ENCODE measurements at regions not wholly inside any gene's neighbourhood (a gene's known extent, or its start where the extent isn't known, plus 50 kb on each side); places are given as distances from the start of the nearest gene placed in this dataset.

- TF ChIP-seq POLR2A (IDR thresholded peaks at IDR 0.05; ENCODE audit: low read depth) (no peak), EP300 (IDR thresholded peaks at IDR 0.05) (no peak), POLR2AphosphoS5 (IDR thresholded peaks at IDR 0.05) (no peak)
- TF ChIP-seq, protein P1, sequence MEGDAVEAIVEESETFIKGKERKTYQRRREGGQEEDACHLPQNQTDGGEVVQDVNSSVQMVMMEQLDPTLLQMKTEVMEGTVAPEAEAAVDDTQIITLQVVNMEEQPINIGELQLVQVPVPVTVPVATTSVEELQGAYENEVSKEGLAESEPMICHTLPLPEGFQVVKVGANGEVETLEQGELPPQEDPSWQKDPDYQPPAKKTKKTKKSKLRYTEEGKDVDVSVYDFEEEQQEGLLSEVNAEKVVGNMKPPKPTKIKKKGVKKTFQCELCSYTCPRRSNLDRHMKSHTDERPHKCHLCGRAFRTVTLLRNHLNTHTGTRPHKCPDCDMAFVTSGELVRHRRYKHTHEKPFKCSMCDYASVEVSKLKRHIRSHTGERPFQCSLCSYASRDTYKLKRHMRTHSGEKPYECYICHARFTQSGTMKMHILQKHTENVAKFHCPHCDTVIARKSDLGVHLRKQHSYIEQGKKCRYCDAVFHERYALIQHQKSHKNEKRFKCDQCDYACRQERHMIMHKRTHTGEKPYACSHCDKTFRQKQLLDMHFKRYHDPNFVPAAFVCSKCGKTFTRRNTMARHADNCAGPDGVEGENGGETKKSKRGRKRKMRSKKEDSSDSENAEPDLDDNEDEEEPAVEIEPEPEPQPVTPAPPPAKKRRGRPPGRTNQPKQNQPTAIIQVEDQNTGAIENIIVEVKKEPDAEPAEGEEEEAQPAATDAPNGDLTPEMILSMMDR (IDR thresholded peaks at IDR 0.05): no peak
- peaks cover 0 to 8% (median 6%) of the 10 kb centered on the region in 4 donors for H3K4me1 ChIP-seq
- 91% methylated on average over 7 of the region's 7 CpGs for WGBS
- no peak overlapping the region for H3K4me3 ChIP-seq
- intact Hi-C loops (cut with DNase I): no loop called here
- peaks cover 0 to 6% (median 0%) of the 10 kb centered on the region in 4 donors for H3K9me3 ChIP-seq
- H3K27ac ChIP-seq (replicated peaks in 1 of 4): no peak overlapping the region
- no peak for DNase-seq (ENCODE audit: extremely low spot score)
- H3K36me3 ChIP-seq: no peaks in the 10 kb centered on the region
- no peaks in the 10 kb centered on the region for H3K27me3 ChIP-seq
Observed at GRCh38 chr6:170006071-170006899, 254.9 kb downstream of the ERMARD start.

GRCh38 chr6:170005665-170006064 is 254.2 kb downstream of the ERMARD start:
- peaks cover 0 to 3% (median 2%) of the 10 kb centered on the region in 4 donors for H3K4me1 ChIP-seq
- DNase-seq (ENCODE audit: extremely low spot score): no peak
- intact Hi-C loops (cut with DNase I): no loop called here
- peaks cover 0 to 6% (median 0%) of the 10 kb centered on the region in 4 donors for H3K9me3 ChIP-seq
- no peak overlapping the region for H3K4me3 ChIP-seq
- no peak for TF ChIP-seq POLR2A (IDR thresholded peaks at IDR 0.05; ENCODE audit: low read depth)
- TF ChIP-seq EP300 (IDR thresholded peaks at IDR 0.05): no peak
- no peak for TF ChIP-seq POLR2AphosphoS5 (IDR thresholded peaks at IDR 0.05)
- TF ChIP-seq, protein P1 (IDR thresholded peaks at IDR 0.05): no peak
- H3K27me3 ChIP-seq: no peaks in the 10 kb centered on the region
- no peak overlapping the region for H3K27ac ChIP-seq (replicated peaks in 1 of 4)
- H3K36me3 ChIP-seq: no peaks in the 10 kb centered on the region

DNA sequence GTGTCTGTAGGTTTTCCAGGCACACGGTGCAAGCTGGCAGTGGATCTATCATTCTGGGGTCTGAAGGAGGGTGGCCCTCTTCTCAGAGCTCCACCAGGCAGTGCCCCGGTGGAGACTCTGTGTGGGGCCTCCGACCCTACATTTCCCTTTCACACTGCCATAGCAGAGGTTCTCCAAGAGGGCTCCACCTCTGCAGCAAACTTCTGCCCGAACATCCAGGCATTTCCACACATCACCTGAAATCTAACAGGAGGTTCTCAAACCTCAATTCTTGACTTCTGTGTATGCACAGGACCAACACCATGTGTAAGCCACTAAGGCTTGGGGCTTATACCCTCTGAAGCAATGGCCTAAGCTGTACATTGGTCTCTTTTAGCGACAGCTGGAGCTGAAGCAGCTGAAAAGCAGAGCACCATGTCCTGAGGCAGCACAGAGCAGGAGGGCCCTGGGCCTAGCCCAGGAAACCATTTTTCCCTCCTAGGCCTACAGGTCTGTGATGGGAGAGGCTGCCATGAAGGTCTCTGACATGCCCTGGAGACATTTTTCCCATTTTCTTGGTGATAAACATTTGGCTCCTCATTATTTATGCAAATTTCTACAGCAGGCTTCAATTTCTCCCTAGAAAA is 253.3 kb downstream of the ERMARD start:
- WGBS: 72% methylated on average over 5 of the region's 5 CpGs
- Histone ChIP-seq H3K36me3 (no peaks in the 10 kb centered on the region), H3K9me3 (peaks cover 0 to 6% (median 0%) of the 10 kb centered on the region in 4 donors), H3K4me3 (no peak overlapping the region), H3K27me3 (no peaks in the 10 kb centered on the region), H3K27ac (replicated peaks in 1 of 4) (no peak overlapping the region), H3K4me1 (no peaks in the 10 kb centered on the region)
- DNase-seq (ENCODE audit: extremely low spot score): no peak
- intact Hi-C loops (cut with DNase I): no loop called here
- TF ChIP-seq POLR2AphosphoS5 (IDR thresholded peaks at IDR 0.05): no peak
- no peak for TF ChIP-seq EP300 (IDR thresholded peaks at IDR 0.05)
- no peak for TF ChIP-seq POLR2A (IDR thresholded peaks at IDR 0.05; ENCODE audit: low read depth)
- TF ChIP-seq, protein P1 (IDR thresholded peaks at IDR 0.05): no peak

- no peaks in the 10 kb centered on the region for H3K36me3 ChIP-seq
- no peak overlapping the region for H3K27ac ChIP-seq (replicated peaks in 1 of 4)
- peaks cover 0 to 6% (median 0%) of the 10 kb centered on the region in 4 donors for H3K9me3 ChIP-seq
- H3K27me3 ChIP-seq: no peaks in the 10 kb centered on the region
- no peak for DNase-seq (ENCODE audit: extremely low spot score)
- no peak for TF ChIP-seq POLR2AphosphoS5 (IDR thresholded peaks at IDR 0.05)
- no peak for TF ChIP-seq POLR2A (IDR thresholded peaks at IDR 0.05; ENCODE audit: low read depth)
- no peak for TF ChIP-seq EP300 (IDR thresholded peaks at IDR 0.05)
- TF ChIP-seq, protein P1 (IDR thresholded peaks at IDR 0.05): no peak
- H3K4me3 ChIP-seq: no peak overlapping the region
- 63% methylated on average over 1 of the region's 1 CpG for WGBS
- no peaks in the 10 kb centered on the region for H3K4me1 ChIP-seq
- intact Hi-C loops (cut with DNase I): no loop called here
Observed at GRCh38 chr6:170003451-170004160, 252.2 kb downstream of the ERMARD start.

Measured in esophagus muscularis mucosa (tissue), 4 donors.